ENCODE measurements at regions not wholly inside any gene's neighbourhood (a gene's known extent, or its start where the extent isn't known, plus 50 kb on each side); places are given as distances from the start of the nearest gene placed in this dataset.

- no peaks in the 10 kb centered on the region for H3K4me1 Mint-ChIP-seq (ENCODE audit: low read depth, unreplicated experiment)
- H3K36me3 Mint-ChIP-seq (ENCODE audit: insufficient read depth, unreplicated experiment) = no peaks in the 10 kb centered on the region
- CTCF ChIA-PET = interaction anchor here (0.6 kb wide), 1 partner anchor 615 kb away, joined by 4 read pairs; no protein-coding TSS in a partner anchor
- H3K4me3 Mint-ChIP-seq (ENCODE audit: low read depth, unreplicated experiment) = no peak overlapping the region
- intact Hi-C loops (cut with micrococcal nuclease; ENCODE audit: unreplicated experiment) = no loop called here
- H3K9me3 Mint-ChIP-seq (ENCODE audit: low read depth, unreplicated experiment) = peaks cover 3% of the 10 kb centered on the region
- H3K27me3 Mint-ChIP-seq (ENCODE audit: unreplicated experiment) = peaks cover 78% of the 10 kb centered on the region
- TF ChIP-seq, protein P1, sequence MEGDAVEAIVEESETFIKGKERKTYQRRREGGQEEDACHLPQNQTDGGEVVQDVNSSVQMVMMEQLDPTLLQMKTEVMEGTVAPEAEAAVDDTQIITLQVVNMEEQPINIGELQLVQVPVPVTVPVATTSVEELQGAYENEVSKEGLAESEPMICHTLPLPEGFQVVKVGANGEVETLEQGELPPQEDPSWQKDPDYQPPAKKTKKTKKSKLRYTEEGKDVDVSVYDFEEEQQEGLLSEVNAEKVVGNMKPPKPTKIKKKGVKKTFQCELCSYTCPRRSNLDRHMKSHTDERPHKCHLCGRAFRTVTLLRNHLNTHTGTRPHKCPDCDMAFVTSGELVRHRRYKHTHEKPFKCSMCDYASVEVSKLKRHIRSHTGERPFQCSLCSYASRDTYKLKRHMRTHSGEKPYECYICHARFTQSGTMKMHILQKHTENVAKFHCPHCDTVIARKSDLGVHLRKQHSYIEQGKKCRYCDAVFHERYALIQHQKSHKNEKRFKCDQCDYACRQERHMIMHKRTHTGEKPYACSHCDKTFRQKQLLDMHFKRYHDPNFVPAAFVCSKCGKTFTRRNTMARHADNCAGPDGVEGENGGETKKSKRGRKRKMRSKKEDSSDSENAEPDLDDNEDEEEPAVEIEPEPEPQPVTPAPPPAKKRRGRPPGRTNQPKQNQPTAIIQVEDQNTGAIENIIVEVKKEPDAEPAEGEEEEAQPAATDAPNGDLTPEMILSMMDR (IDR thresholded peaks at IDR 0.05; ENCODE audit: unreplicated experiment) = no peak
- BruUV-seq (replicated peaks) = no TSS peak
- DNase-seq = no peak
- no peak overlapping the region for H3K27ac Mint-ChIP-seq (ENCODE audit: unreplicated experiment)
Measured at GRCh38 chr2:120602251-120602650, 133.4 kb upstream of the GLI2 start.

DNA sequence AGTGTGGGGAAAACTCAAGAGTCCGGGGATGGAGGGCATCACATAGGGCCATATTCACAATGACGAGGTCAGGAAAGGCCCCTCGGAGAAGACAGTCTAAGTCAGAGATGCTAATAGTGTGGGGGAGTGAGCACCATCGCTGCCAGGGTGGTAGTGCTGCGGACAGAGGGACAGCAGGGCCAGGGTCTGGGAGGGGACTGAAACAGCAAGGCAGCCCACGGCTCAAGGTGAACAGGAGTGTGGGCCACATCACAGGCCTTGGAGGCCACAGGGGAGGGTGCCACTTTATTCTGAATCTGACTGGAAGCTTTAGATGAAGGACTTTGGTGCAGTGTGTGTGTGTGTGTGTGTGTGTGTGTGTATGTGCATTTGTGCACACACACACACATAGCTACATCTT is 130.9 kb upstream of the GLI2 start:
- intact Hi-C loops (cut with micrococcal nuclease; ENCODE audit: unreplicated experiment) = no loop called here
- CTCF ChIA-PET = interaction anchor here (0.7 kb wide), 1 partner anchor 262 kb away, joined by 3 read pairs; no protein-coding TSS in a partner anchor
- no TSS peak for BruUV-seq (replicated peaks)
- Mint-ChIP-seq H3K36me3 (ENCODE audit: insufficient read depth, unreplicated experiment) (no peaks in the 10 kb centered on the region), H3K4me1 (ENCODE audit: low read depth, unreplicated experiment) (no peaks in the 10 kb centered on the region), H3K9me3 (ENCODE audit: low read depth, unreplicated experiment) (peaks cover 3% of the 10 kb centered on the region), H3K4me3 (ENCODE audit: low read depth, unreplicated experiment) (no peak overlapping the region), H3K27ac (ENCODE audit: unreplicated experiment) (no peak overlapping the region), H3K27me3 (ENCODE audit: unreplicated experiment) (peaks cover 75% of the 10 kb centered on the region)
- no peak for DNase-seq
- TF ChIP-seq, protein P1 (IDR thresholded peaks at IDR 0.05; ENCODE audit: unreplicated experiment) = no peak

GRCh38 chr2:120605231-120605935 is 130.3 kb upstream of the GLI2 start:
- Mint-ChIP-seq H3K4me3 (ENCODE audit: low read depth, unreplicated experiment) (no peak overlapping the region), H3K9me3 (ENCODE audit: low read depth, unreplicated experiment) (peaks cover 3% of the 10 kb centered on the region), H3K36me3 (ENCODE audit: insufficient read depth, unreplicated experiment) (no peaks in the 10 kb centered on the region), H3K4me1 (ENCODE audit: low read depth, unreplicated experiment) (no peaks in the 10 kb centered on the region), H3K27ac (ENCODE audit: unreplicated experiment) (no peak overlapping the region), H3K27me3 (ENCODE audit: unreplicated experiment) (peaks cover 70% of the 10 kb centered on the region)
- TF ChIP-seq, protein P1 (IDR thresholded peaks at IDR 0.05; ENCODE audit: unreplicated experiment) = no peak
- CTCF ChIA-PET = interaction anchor here (0.7 kb wide), 1 partner anchor 262 kb away, joined by 3 read pairs; no protein-coding TSS in a partner anchor
- BruUV-seq (replicated peaks) = no TSS peak
- intact Hi-C loops (cut with micrococcal nuclease; ENCODE audit: unreplicated experiment) = no loop called here
- no peak for DNase-seq

- H3K27me3 Mint-ChIP-seq (ENCODE audit: unreplicated experiment) = peaks cover 70% of the 10 kb centered on the region
- no peak overlapping the region for H3K27ac Mint-ChIP-seq (ENCODE audit: unreplicated experiment)
- CTCF ChIA-PET = no interaction called here
- DNase-seq = no peak
- no peaks in the 10 kb centered on the region for H3K36me3 Mint-ChIP-seq (ENCODE audit: insufficient read depth, unreplicated experiment)
- peaks cover 3% of the 10 kb centered on the region for H3K9me3 Mint-ChIP-seq (ENCODE audit: low read depth, unreplicated experiment)
- BruUV-seq (replicated peaks) = no TSS peak
- no peaks in the 10 kb centered on the region for H3K4me1 Mint-ChIP-seq (ENCODE audit: low read depth, unreplicated experiment)
- no peak overlapping the region for H3K4me3 Mint-ChIP-seq (ENCODE audit: low read depth, unreplicated experiment)
- TF ChIP-seq, protein P1 (IDR thresholded peaks at IDR 0.05; ENCODE audit: unreplicated experiment) = no peak
- intact Hi-C loops (cut with micrococcal nuclease; ENCODE audit: unreplicated experiment) = no loop called here
Measured at GRCh38 chr2:120606280-120606679, 129.4 kb upstream of the GLI2 start.

Measured in Calu3 (cell line).